IMR-90 (cell line): ENCODE measurements at regions not wholly inside any gene's neighbourhood (a gene's known extent, or its start where the extent isn't known, plus 50 kb on each side); places are given as distances from the start of the nearest gene placed in this dataset.
"Not testable (repeated sequence)": the region's sequence is repeated elsewhere in the genome, so short reads cannot be mapped to it uniquely, and the experiment has no call there.

ENCODE experiments used
- ATAC-seq: fragments of 200-7000 bp; cut with Tn5 transposase; 2 replicates; pipeline ENCODE4 v1.9.1; 2020; ENCODE audit warnings: low read depth, mild to moderate bottlenecking, moderate library complexity
- BruUV-seq: library from RNA; stranded (reverse); fragments of 400-500 nt; replicated peaks from 2 replicates; lab custom pipeline; 2021; lab: Mats Ljungman, UMichigan
- CTCF ChIA-PET: fragments of 300-600 bp; formaldehyde crosslinking; extraction: SDS; loops from one replicate; lab custom pipeline; 2021; ENCODE audit warnings: antibody characterized with exemption; lab: Yijun Ruan, JAX
- POLR2A ChIA-PET: fragments of 300-600 bp; sonication (Branson Sonifier 250); formaldehyde crosslinking; loops from one replicate; lab custom pipeline; 2022; ENCODE audit warnings: antibody characterized with exemption; ENCODE audit not compliant: unreplicated experiment; lab: Charles Lee
- DNase-seq: peaks from one replicate; pipeline ENCODE4 v3.0.0; 2013
- H2AFZ ChIP-seq: replicated peaks from 2 replicates; pipeline ENCODE3; 2013; ENCODE audit warnings: low read length, mild to moderate bottlenecking; ENCODE audit not compliant: poor library complexity
- H2AK5ac ChIP-seq: 2 replicates; pipeline ENCODE4 v1.6.1; 2013; ENCODE audit warnings: low read depth, low read length, inconsistent platforms
- H2AK9ac ChIP-seq: replicated peaks from 2 replicates; pipeline ENCODE3; 2013; ENCODE audit warnings: mild to moderate bottlenecking, low read depth, low read length, moderate library complexity; ENCODE audit not compliant: poor library complexity
- H2BK120ac ChIP-seq: 2 replicates; pipeline ENCODE4 v1.6.1; 2013; ENCODE audit warnings: low read depth, low read length, inconsistent platforms
- H2BK15ac ChIP-seq: 3 replicates; pipeline ENCODE4 v1.6.1; 2013; ENCODE audit warnings: low read depth, low read length, inconsistent platforms
- H2BK20ac ChIP-seq: 2 replicates; pipeline ENCODE4 v1.6.1; 2013; ENCODE audit warnings: low read depth, mild to moderate bottlenecking, inconsistent platforms, low read length, moderate library complexity
- H2BK5ac ChIP-seq: 2 replicates; pipeline ENCODE4 v1.6.1; 2013; ENCODE audit warnings: mild to moderate bottlenecking, low read depth, low read length, inconsistent platforms; ENCODE audit not compliant: poor library complexity, severe bottlenecking
- H3K14ac ChIP-seq: replicated peaks from 2 replicates; pipeline ENCODE4 v1.6.1; 2013; ENCODE audit warnings: low read depth, low read length, inconsistent platforms
- H3K18ac ChIP-seq: 2 replicates; pipeline ENCODE4 v1.6.1; 2013; ENCODE audit warnings: low read depth, low read length, control low read depth
- H3K23ac ChIP-seq: 2 replicates; pipeline ENCODE4 v1.6.1; 2013; ENCODE audit warnings: low read depth, low read length, inconsistent platforms
- H3K27ac ChIP-seq: 2 replicates; pipeline ENCODE4 v1.5.1; 2013; ENCODE audit warnings: mild to moderate bottlenecking, control low read depth, low read length; ENCODE audit not compliant: insufficient read depth
- H3K27me3 ChIP-seq: 2 replicates; pipeline ENCODE4 v1.6.1; 2013; ENCODE audit warnings: low read length; ENCODE audit not compliant: control insufficient read depth, insufficient read depth
- H3K36me3 ChIP-seq: 2 replicates; pipeline ENCODE4 v1.6.1; 2013; ENCODE audit warnings: low read length, mixed read lengths; ENCODE audit not compliant: control insufficient read depth, insufficient read depth
- H3K4ac ChIP-seq: 2 replicates; pipeline ENCODE4 v1.6.1; 2013; ENCODE audit warnings: low read depth, low read length, inconsistent platforms
- H3K4me1 ChIP-seq: 2 replicates; pipeline ENCODE4 v1.6.1; 2013; ENCODE audit warnings: low read length, mixed read lengths; ENCODE audit not compliant: control insufficient read depth, insufficient read depth
- H3K4me2 ChIP-seq: 2 replicates; pipeline ENCODE4 v1.6.1; 2013; ENCODE audit warnings: low read depth, mild to moderate bottlenecking, control low read depth, low read length, moderate library complexity
- H3K4me3 ChIP-seq: 2 replicates; pipeline ENCODE4 v1.5.1; 2013; ENCODE audit warnings: low read depth, mild to moderate bottlenecking, control low read depth, low read length, moderate library complexity; ENCODE audit not compliant: insufficient read depth
- H3K56ac ChIP-seq: 2 replicates; pipeline ENCODE4 v1.6.1; 2013; ENCODE audit warnings: low read length, inconsistent platforms; ENCODE audit not compliant: insufficient read depth; ENCODE audit errors: extremely low read depth
- H3K79me1 ChIP-seq, 2 experiments: 2 replicates each; pipeline ENCODE4 v1.6.1; 2013; ENCODE audit warnings: low read length in 2 of 2, inconsistent platforms in 1 of 2, low read depth in 1 of 2
- H3K9ac ChIP-seq: 2 replicates; pipeline ENCODE4 v1.6.1; 2013; ENCODE audit warnings: low read depth, low read length, control low read depth
- H3K9me1 ChIP-seq: 2 replicates; pipeline ENCODE4 v1.6.1; 2013; ENCODE audit warnings: low read length, inconsistent platforms; ENCODE audit not compliant: insufficient read depth
- H3K9me3 ChIP-seq: 2 replicates; pipeline ENCODE4 v1.6.1; 2013; ENCODE audit warnings: low read length; ENCODE audit not compliant: control insufficient read depth, insufficient read depth
- H4K20me1 ChIP-seq: 2 replicates; pipeline ENCODE4 v1.6.1; 2013; ENCODE audit warnings: low read length, inconsistent platforms; ENCODE audit not compliant: insufficient read depth
- H4K5ac ChIP-seq: 2 replicates; pipeline ENCODE4 v1.6.1; 2013; ENCODE audit warnings: mild to moderate bottlenecking, low read depth, low read length, control low read depth
- H4K8ac ChIP-seq, 2 experiments: 2 replicates each; pipeline ENCODE4 v1.6.1; 2013; ENCODE audit warnings: low read depth in 2 of 2, low read length in 2 of 2, control low read depth in 1 of 2, inconsistent platforms in 1 of 2
- H4K91ac ChIP-seq: 2 replicates; pipeline ENCODE4 v1.6.1; 2013; ENCODE audit warnings: low read depth, low read length, inconsistent platforms; ENCODE audit not compliant: insufficient read depth
- WGBS, 2 experiments: methylation state at CpG; one replicate each; pipeline versions ENCODE4 v1.1.5 to v1.1.7; 2013; ENCODE audit warnings: missing lambda C conversion rate in 2 of 2; ENCODE audit not compliant: insufficient read length in 1 of 2; ENCODE audit errors: extremely low coverage in 2 of 2; 5-methylcytosine and 5-hydroxymethylcytosine counted together
- dilution Hi-C: fragments of 300-500 bp; cut with HindIII; formaldehyde crosslinking; loops from one replicate; pipeline ENCODE4 v1.14.3; 2018; ENCODE audit warnings: low sequenced_read_pairs; ENCODE audit not compliant: unreplicated experiment
- in situ Hi-C: fragments of 300-500 bp; cut with MboI; formaldehyde crosslinking; loops from 3 replicates; pipeline ENCODE4 v1.14.3; 2019; ENCODE audit warnings: low sequenced_read_pairs, inconsistent platforms, mixed read lengths
- intact Hi-C: fragments of 100-400 bp; cut with micrococcal nuclease; formaldehyde crosslinking; loops from 2 replicates; pipeline ENCODE4 v1.10.0; 2022

GRCh38 chr14:105697955-105698354, 171.6 kb downstream of the TMEM121 start:
- H4K91ac ChIP-seq, H3K4ac ChIP-seq, H4K8ac ChIP-seq, BruUV-seq, H3K36me3 ChIP-seq, H3K27me3 ChIP-seq, H3K4me2 ChIP-seq, dilution Hi-C loops, H3K4me3 ChIP-seq, H2BK20ac ChIP-seq, ATAC-seq, H3K4me1 ChIP-seq, H4K5ac ChIP-seq, H3K27ac ChIP-seq, POLR2A ChIA-PET, H2AFZ ChIP-seq, H3K18ac ChIP-seq, in situ Hi-C loops, H3K56ac ChIP-seq, H2BK120ac ChIP-seq, CTCF ChIA-PET, DNase-seq, H3K23ac ChIP-seq, H3K79me1 ChIP-seq, H4K20me1 ChIP-seq, H3K9ac ChIP-seq, H3K9me1 ChIP-seq, H2AK9ac ChIP-seq, H2AK5ac ChIP-seq, intact Hi-C loops, H3K14ac ChIP-seq, H2BK15ac ChIP-seq: not testable (repeated sequence)
- WGBS, 2 experiments = 100% methylated on average over 1 of the region's 5 CpGs; no CpG with 5 or more reads in 1 of the 2 experiments
- H2BK5ac ChIP-seq = peak overlapping the region; percentile 33
- H3K9me3 ChIP-seq = peaks cover 13% of the 10 kb centered on the region

GRCh38 chr14:105698940-105699556, 172.7 kb downstream of the TMEM121 start:
- CTCF ChIA-PET, intact Hi-C loops, H3K14ac ChIP-seq, ATAC-seq, H2AFZ ChIP-seq, H3K4ac ChIP-seq, H4K5ac ChIP-seq, H2BK120ac ChIP-seq, H2BK15ac ChIP-seq, H4K20me1 ChIP-seq, H3K4me2 ChIP-seq, H3K23ac ChIP-seq, H4K8ac ChIP-seq, H2BK20ac ChIP-seq, H3K27me3 ChIP-seq, H2AK5ac ChIP-seq, POLR2A ChIA-PET, in situ Hi-C loops, DNase-seq, H3K4me1 ChIP-seq, H3K36me3 ChIP-seq, H2BK5ac ChIP-seq, H3K18ac ChIP-seq, H3K9ac ChIP-seq, dilution Hi-C loops, H3K56ac ChIP-seq, H3K9me1 ChIP-seq, BruUV-seq, H3K4me3 ChIP-seq, H4K91ac ChIP-seq, H2AK9ac ChIP-seq, H3K79me1 ChIP-seq, H3K27ac ChIP-seq: not testable (repeated sequence)
- peaks cover 13% of the 10 kb centered on the region for H3K9me3 ChIP-seq
- no CpG with 5 or more reads among the region's 27 CpGs for WGBS, 2 experiments
